GM19240 (cell line): ENCODE measurements at regions not wholly inside any gene's neighbourhood (a gene's known extent, or its start where the extent isn't known, plus 50 kb on each side); places are given as distances from the start of the nearest gene placed in this dataset.
"Not testable (repeated sequence)": the region's sequence is repeated elsewhere in the genome, so short reads cannot be mapped to it uniquely, and the experiment has no call there.

Source experiments
- DNase-seq: peaks from one replicate; pipeline ENCODE4 v3.0.0; 2011; ENCODE audit warnings: low spot score; ENCODE audit not compliant: insufficient read length

DNA sequence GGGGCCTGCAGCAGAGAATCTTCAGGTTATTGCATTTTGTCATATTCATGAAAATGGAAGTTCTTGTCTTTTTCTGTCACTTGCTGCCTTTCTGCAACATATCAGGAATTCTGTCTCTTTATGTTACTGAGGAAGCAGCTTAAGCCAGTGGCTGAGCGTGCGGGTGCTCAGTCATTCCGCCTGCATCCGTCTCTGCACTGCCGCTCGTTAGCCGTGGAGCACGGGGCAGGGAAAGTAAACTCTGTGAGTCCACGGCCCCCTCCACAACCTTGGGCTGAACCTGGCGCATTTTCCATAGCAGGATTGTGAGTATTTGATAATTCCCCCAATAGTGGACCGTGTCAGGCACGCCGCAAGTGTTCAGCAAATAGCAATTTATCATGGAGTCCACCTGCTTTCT is 1007.7 kb downstream of the BRD1 start:
- no peak for DNase-seq

- no peak for DNase-seq
These were observed 1008.4 kb downstream of the BRD1 start for GRCh38 chr22:48819232-48819631.

- not testable (repeated sequence) for DNase-seq
These were observed 1010.2 kb downstream of the BRD1 start for GRCh38 chr22:48817491-48817890.

DNA sequence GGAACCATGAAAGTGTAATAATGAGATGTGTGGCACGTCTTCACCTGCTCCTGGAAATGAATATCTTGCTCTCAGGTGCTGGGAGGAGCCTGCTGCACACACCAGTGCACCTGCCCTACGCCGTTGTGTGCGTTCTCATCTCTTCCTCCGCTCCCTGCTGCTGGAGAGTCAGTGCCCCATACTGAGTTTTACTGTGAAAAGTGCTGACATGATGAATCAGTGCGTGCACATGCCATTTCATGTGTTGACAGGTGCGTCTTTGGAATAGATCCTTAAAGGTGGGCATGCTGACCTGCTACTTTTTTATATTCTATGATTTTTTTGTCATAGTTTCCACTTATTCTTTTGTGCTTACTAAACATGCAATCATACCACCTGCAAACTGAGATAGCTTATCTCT is 1015.8 kb downstream of the BRD1 start:
- no peak for DNase-seq

DNA sequence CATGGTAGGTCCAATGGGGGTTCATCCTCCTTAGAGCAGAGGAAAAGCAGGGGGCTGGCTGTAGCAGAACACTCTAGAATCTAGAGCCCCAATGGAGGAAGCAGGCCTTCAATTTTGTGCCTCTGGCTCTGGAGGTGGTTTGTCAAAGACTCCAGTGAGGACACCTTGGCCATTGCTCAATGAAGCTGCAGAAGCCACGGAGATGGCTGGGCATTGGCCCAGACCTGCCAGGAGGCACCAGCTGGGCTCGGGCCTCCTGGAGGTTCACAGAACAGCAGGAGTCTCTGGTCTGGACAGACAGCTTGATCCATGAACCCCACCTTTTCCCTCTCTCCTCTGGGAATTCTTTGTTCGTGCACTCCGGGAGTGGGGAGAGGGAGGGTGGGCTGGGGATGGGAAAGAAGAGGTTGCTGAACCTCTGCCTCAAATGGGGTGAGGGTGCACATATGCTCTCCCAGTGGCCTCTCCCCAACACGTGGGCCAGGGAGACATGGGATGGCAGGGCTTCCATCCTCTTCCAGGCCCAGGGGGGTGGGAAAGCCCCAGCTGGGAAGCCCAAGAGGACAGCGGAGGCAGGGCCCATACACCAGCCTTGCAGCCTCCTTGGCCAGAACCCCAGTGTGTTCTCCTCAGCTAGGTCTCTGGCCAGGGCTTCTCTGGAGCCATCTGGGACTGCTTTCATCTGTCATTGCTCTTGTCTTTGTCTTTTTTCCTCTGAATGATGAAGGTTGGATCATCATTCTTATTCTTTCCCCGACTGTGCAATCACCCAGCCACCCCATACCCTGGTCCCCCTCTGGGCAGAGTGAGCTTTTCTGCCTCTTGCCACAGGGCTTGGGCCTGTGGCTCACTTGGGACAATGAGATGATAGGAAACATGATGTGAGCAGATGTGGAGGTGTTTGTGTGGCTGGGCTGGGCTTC is 1019.4 kb downstream of the BRD1 start:
- no peak for DNase-seq

- DNase-seq = no peak
These were observed 1020.5 kb downstream of the BRD1 start for GRCh38 chr22:48807155-48807554.

DNA sequence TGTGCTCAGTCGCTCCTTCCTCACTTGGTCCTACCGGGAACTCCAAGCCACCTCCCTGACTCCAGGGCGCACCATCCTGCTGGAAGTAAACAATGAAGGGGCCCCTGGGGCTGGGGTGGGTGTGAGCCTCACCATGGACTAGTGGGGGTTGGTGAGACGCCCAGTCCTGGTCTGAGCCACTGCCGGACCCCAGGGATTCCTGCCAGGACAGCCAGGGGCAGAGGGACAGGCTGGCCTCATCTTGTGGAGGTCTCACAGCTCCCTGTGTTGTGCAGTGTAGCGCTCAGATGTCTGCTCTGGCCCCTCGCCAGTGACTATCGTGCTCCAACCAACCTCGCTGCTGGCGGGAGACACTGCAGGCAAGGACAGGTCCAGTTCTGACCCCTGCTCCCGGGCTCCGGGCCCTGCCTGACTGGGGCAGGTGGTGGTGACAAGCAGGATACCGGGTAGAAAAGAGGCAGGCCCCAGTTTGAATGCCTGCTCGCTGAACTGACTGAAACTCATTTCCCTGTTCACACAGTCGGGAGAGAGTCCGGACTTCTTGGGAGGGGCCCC is 1021.4 kb downstream of the BRD1 start:
- no peak for DNase-seq

DNA sequence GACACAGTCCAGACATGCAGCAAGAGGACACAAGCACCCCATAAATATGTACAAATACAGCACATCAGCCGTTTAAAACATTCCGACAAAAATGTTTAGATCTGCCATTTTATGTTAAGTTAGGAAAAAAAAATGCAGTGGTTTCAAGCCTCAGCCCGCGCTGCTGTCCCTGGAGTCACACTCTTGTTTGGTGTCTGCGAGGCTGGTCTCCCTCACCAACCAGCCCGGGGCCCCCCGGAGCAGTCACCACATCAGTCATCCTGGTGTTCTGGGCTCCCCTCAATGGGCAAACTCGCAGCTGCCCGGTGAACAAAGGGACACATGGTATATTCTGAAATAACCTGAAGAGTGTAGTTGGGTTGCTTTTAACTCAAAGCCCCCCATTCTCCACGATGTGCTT is 1022.2 kb downstream of the BRD1 start:
- DNase-seq = no peak

DNA sequence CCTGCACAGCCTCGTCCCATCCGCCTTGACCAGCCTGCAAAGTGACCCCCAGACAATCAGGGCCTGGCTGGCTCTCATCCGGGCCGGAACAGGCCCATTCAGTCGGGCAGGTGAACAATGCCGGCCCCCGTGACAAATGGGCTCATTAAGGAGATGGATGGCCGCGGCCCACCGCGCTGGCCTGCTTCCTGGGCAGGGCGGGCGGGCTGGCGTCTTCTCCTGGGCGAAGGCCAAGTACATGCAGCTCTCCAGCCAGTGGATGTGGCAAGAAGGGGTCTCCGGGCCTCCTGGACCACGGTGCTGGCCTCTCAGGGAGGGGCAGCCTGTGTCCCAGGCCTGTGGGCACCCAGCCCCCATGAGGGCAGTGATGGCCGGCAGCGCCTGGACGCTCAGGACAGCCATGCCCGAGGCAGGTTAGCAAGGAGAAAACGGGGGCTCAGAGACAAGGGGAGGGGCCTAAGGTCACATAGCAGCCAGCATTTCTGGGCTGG is 1022.8 kb downstream of the BRD1 start:
- DNase-seq = no peak

DNA sequence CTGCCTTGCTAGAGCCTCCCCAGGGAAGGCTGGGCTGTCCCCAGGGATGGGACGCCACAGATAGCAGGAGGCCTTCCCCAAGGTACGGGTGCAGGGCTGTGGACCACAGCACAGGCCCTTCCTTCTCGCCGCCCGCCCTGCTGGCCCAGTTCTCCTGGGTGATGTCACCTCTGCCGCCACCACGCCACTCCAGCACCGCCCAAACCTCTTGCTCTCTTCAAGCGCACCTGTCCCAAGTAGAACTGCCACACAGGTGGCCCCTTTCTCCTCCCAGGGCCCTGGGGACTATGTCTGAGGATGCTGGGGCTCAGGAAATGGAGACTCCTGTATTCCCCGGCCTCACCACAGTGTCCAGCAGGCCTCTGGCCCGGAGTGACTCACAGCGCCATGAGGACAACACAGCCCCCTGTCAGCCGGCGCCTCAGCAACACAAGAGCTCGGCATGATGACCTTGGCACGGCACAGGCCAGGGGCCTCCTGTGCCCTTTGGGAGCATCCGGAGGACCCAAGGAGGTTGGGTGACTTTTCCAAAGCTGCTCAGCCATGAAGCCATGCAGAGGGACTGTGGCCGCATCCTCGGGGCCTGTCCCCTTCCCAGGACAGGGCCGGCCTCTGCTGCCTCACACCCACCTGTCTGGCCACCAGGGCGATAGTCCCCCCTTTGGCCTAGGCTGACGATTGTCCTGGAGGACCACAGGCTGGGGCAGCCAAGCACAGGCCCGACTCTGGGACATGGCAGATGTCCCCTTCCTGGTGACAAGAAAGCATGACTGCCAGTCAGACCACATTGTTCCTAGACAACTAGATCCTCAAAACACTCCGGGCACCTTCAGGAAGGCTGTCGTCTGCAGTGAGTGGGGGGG is 1023.5 kb downstream of the BRD1 start:
- no peak for DNase-seq

DNA sequence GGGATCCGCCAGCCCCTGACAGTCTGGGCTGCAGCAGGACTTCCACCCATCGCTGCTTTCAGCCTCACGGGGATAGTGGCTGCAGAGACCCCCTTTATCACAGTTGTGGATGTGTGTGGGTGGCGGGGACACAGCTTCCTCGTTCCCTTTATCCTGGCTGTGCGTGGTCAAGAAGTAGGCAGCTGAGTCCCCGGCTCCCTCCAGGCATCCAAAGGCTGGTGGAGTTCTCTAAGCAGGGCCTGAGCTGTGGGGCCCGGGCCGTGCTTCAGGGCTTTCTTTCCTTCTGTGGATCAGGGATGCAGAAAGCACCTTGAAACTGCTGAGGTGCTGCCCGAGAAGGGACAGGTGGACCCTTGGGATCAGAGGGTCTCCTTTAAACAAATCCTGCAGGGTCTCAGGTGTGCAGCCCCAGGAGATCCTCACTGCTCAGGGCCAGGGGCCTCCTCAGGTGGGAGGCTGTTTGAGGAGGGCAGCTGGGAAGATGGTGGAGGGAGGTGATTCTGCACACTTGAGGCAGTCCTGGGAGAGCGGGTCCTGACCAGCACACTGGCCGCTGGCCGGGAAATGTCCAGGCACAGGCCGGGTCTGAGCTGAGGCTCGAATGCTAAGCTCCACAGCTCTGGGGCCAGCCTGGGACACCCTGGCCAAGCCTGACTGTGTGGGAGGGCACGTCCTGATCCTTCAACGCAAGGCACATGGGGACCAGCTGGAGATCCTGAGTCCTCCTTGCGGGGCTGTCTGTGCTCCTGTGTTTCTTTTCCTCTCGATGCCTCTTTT is 1024.3 kb downstream of the BRD1 start:
- DNase-seq = no peak

DNA sequence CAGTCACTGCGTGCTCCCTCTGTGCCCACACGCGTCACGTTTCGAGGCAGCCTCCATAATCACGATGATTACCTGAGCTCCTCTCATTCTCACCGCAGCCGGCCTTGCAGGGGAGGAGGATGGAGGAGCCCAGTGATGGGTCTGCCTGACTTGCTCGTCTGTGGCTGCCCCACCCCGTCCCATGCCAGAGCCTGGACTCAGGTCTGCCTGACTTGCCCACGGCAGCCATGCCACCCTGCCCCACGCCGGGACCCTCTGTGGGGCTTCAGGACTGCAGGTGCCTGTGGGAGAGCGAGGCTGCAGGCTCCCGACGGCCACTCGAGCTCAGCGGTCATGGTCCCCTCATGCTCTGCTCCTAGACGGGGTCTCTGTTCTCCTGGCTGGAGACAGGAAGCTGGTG is 1025.1 kb downstream of the BRD1 start:
- no peak for DNase-seq

DNA sequence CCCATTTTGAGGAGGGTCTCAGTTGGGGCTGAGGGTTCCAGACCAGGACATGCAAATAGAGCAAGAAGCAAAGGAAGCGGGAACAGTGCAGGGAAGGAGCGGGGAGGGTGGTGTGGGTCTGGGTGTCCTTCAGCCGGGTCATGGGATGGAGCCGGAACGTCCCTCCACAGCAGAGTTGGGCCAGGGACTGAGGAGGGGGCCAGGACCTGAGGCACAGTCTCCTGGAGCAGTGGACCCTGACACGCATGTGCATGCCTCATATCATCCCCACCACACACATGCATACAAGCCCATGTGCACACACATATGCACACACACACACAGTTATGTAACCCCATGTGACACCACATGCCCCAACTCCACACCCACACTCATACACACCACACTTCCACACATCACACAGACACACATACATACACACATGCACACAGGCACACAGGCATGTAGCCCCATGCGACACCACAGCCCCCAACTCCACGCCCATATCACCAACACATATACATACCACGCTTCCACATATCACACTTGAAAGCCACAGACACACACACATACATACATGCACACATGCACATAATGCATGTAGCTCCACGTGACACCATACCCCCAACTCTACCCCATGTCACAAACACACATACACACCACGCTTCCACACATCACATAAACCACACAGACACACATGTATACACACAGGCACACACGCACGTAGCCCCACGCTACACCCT is 1026.6 kb downstream of the BRD1 start:
- no peak for DNase-seq

DNA sequence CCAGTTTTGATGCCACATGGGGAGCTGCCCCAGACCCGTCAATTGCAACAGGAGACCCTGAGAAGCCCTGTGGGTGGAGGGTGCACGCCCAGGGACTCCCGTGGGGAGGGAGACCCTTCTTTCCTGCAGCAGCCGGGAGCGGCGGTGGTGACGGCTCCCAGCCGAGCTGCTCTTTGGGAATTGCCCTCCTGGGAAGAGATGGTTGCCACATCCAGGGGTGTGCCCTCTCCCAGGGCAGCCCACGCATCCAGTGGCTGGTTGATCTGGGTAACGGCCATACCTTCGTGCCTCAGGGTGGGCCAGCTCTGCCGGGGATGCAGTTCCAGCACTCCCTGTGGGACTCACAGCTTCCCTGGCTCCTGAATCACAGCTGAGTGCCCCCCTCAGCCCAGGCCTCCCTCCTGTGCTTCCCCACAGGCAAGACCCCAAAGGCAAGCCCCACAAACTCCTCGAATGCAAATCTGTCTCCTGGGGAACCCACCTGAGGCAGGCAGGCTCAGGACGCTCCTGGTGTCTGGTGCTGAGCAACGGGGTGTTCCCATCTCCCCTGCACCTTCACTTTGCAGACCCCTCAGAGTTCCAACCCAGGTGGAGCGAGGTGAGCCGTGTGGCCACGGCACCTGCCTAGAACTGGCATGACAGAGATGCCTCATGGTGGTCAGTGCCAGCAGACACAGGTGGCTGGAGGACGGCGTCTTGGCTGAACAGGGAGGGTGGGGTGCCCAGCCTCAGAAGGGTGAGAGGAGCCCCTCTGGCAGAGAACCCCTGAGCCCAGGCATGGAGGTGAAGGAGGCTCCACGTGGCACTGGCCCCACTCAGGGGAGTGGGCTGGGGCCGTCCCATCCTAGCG is 1027.4 kb downstream of the BRD1 start:
- no peak for DNase-seq

GRCh38 chr22:48799227-48799970 is 1028.3 kb downstream of the BRD1 start:
- no peak for DNase-seq

DNA sequence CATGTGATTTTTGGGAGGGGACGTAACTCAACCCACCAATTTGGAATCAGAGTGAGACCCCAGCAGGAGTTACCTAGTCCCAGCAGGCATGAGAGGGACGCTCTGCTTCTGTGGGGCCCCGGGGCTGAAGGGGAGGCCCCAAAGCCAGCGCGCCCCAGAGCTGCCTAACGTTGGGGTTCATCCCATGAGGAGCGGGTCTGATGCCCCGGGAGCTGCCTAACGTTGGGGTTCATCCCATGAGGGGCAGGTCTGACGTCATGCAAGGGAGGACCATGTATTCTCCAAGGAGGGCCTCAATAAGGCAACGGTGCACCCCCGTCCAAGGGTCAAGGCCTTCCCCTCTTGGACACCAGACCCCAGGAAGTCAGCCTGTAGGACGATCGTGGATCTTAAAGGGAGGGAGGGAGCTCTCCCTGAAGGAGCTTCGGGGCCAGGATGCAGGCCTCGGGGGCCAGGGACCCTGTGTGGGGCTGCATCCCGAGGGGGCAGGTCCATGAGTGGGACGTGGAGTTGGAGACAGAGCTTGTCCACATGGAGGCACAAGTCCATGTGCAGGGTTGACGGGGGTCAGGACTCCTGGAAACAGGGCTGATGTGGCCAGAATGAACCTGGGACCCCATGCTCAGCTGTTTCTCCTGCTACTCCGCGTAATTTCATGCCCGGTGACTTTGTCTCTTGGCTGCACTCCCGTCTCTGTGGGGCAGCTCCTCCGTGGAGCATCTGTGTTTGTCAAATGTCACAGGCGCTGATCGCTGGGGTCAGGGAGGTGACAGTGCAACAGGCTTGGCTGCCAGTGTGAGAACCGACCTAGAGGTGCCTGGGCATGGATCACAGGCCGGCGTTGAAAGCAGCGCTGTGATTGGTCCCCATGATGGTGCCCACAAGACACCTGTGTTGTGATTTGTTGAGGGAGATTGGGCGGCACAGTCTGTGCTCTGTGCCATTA is 1029.1 kb downstream of the BRD1 start:
- DNase-seq = no peak

- no peak for DNase-seq
These were observed 1029.9 kb downstream of the BRD1 start for GRCh38 chr22:48797731-48798130.
